ENCODE measurements at regions not wholly inside any gene's neighbourhood (a gene's known extent, or its start where the extent isn't known, plus 50 kb on each side); places are given as distances from the start of the nearest gene placed in this dataset.

DNA sequence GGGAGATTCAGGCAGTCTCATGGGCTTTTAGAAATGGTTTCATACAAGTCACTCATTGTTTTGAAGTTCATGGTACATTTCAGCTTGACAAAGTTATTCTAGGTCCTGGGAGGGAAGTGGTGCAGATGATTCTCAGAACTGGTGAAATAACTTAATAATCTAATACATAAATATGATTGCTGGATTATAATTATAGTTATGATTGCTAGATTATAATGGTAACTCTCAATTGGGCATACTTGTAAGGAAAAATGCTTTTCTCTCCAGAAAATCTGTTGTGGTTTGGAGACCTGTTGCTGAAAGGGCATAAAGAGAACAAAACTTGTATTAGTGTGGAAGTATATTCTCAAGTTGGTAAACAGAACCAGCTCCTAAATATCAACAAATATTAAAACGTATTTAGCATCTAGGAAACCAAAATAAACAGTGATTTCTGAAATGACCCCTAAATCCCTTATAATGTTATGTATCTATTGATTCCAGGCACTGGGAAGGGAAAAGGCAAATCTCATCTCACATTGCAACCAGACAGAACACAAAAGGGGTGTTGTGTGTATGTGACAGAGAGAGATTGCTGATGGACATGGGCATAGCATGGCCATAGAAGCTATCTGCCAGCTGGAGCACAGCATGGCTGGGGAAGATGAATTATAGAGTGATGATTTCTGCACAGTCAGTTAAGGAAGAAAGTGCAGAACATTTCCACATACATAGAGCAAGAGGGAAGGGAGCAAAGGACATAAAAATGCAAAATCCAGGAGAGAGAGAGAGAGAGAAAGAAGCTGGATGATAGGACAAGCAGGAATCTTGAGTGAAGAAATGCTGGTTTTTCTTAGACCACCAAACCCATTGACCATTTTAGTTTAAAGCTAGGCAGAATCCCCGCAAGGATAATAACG, 87.1 kb upstream of the FRY start:
- TF ChIP-seq, protein P1, sequence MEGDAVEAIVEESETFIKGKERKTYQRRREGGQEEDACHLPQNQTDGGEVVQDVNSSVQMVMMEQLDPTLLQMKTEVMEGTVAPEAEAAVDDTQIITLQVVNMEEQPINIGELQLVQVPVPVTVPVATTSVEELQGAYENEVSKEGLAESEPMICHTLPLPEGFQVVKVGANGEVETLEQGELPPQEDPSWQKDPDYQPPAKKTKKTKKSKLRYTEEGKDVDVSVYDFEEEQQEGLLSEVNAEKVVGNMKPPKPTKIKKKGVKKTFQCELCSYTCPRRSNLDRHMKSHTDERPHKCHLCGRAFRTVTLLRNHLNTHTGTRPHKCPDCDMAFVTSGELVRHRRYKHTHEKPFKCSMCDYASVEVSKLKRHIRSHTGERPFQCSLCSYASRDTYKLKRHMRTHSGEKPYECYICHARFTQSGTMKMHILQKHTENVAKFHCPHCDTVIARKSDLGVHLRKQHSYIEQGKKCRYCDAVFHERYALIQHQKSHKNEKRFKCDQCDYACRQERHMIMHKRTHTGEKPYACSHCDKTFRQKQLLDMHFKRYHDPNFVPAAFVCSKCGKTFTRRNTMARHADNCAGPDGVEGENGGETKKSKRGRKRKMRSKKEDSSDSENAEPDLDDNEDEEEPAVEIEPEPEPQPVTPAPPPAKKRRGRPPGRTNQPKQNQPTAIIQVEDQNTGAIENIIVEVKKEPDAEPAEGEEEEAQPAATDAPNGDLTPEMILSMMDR (IDR thresholded peaks at IDR 0.05; ENCODE audit: control insufficient read depth, insufficient read depth, low read depth, low read length, missing control alignments): no peak
- no peak overlapping the region for H3K4me3 ChIP-seq (ENCODE audit: control insufficient read depth, low read depth, low read length)
- no peak for DNase-seq (ENCODE audit: low read depth)

DNA sequence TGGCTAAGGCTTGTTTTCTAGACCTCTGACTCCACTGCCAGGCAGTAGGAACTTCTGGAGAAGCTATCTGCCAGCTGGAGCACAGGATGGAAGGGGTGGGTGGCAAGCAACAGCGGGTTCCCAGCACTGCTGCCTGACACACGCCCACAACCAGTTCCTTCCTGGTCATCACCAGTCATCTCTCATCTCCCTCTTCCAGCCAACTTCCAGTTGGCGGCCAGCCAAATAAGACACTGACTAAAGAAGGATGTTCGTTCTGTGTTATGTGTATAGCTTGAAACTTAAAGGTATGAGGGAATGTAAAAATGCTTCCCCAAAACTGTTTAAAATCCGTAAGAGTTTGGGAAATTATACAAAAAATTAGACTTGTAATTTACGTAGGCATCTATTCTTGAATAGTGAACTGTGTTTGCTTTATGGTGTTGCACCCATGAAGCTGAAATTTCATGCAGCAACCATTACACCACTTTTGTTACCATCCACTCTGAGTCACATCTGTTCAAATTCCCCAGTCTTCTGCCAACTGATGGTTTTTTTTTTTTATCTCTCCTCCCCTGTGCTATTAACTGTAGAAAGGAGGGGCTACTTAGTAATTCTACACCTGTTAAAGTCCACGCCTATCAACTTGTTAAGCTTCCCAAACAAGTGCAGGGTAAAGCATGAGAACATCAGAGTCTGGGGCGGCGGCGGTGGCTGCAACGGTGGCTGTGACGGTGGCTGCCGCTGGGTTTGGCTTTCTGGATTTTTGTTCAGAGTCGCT, 86.2 kb upstream of the FRY start:
- DNase-seq (ENCODE audit: low read depth): peak; percentile 84
- TF ChIP-seq, protein P1 (IDR thresholded peaks at IDR 0.05; ENCODE audit: control insufficient read depth, insufficient read depth, low read depth, low read length, missing control alignments): no peak
- H3K4me3 ChIP-seq (ENCODE audit: control insufficient read depth, low read depth, low read length): peak overlapping the region; percentile 24

GRCh38 chr13:31946091-31946770, 85.3 kb upstream of the FRY start:
- DNase-seq (ENCODE audit: low read depth): peak; percentile 70
- TF ChIP-seq, protein P1 (IDR thresholded peaks at IDR 0.05; ENCODE audit: control insufficient read depth, insufficient read depth, low read depth, low read length, missing control alignments): no peak
- H3K4me3 ChIP-seq (ENCODE audit: control insufficient read depth, low read depth, low read length): peak overlapping the region; percentile 24; the same call in 1 of the 2 replicates

GRCh38 chr13:31947105-31947504, 84.5 kb upstream of the FRY start:
- no peak overlapping the region; the same call in none of the 2 replicates for H3K4me3 ChIP-seq (ENCODE audit: control insufficient read depth, low read depth, low read length)
- TF ChIP-seq, protein P1 (IDR thresholded peaks at IDR 0.05; ENCODE audit: control insufficient read depth, insufficient read depth, low read depth, low read length, missing control alignments): peak; percentile 33
- DNase-seq (ENCODE audit: low read depth): no peak

DNA sequence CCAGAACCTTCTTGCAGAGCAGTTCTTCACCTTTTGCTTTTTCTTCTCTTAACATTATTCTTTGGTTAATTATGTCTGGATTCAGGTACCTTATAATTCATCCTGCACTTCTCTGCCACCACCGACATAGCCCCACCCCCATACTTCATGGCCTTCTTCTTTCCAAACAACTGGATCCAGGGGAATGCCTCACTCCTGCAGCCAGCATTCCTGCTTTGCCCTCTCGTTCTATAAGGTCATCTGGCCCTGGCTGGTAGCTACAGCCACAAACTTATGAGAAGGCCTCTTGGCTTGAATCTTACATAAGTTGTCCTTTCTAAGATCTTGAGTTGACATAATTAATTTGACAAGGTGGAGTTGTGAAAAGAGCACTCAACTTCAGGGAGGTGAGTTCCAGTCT, 84.1 kb upstream of the FRY start:
- TF ChIP-seq, protein P1 (IDR thresholded peaks at IDR 0.05; ENCODE audit: control insufficient read depth, insufficient read depth, low read depth, low read length, missing control alignments): no peak
- H3K4me3 ChIP-seq (ENCODE audit: control insufficient read depth, low read depth, low read length): no peak overlapping the region; the same call in 1 of the 2 replicates
- DNase-seq (ENCODE audit: low read depth): no peak

DNA sequence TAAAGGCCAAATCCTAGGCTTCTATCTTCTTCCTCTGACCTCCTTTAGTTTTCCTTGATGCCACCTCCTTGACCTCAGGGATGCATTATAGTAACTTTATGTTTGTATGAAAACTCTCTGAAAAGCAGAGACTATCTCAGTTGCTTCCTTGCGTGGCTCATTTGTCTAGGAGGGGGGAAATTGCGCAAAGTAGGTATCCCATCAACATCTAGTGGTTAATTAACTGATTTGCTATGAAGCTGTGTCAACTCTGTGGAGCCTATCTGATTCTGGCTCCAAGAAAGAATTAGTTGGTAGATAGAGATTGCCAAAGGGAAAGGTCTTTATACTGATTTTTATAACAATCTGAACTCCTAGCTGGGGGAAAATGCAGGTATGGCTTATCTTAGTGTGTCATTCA, 82.1 kb upstream of the FRY start:
- TF ChIP-seq, protein P1 (IDR thresholded peaks at IDR 0.05; ENCODE audit: control insufficient read depth, insufficient read depth, low read depth, low read length, missing control alignments): no peak
- no peak overlapping the region for H3K4me3 ChIP-seq (ENCODE audit: control insufficient read depth, low read depth, low read length)
- no peak for DNase-seq (ENCODE audit: low read depth)

All from AG09309 (cell line).